Activated CD8-positive, alpha-beta T cell treated with anti-CD3 and anti-CD28 coated beads for 36 hours (primary cell): ENCODE measurements at regions not wholly inside any gene's neighbourhood (a gene's known extent, or its start where the extent isn't known, plus 50 kb on each side); places are given as distances from the start of the nearest gene placed in this dataset.

Source experiments
- ATAC-seq: fragments of 200-7000 bp; cut with Tn5 transposase; one replicate; pipeline ENCODE4 v1.10.0; 2021; ENCODE audit warnings: mild to moderate bottlenecking, moderate library complexity
- CTCF ChIA-PET: fragments of 350-600 bp; sonication (Branson Sonifier 250); formaldehyde crosslinking; loops from one replicate; lab custom pipeline; 2021; ENCODE audit warnings: antibody characterized with exemption; lab: Charles Lee
- POLR2A ChIA-PET: fragments of 350-600 bp; sonication (Branson Sonifier 250); formaldehyde crosslinking; loops from one replicate; lab custom pipeline; 2021; ENCODE audit warnings: antibody characterized with exemption; lab: Charles Lee
- DNase-seq: peaks from one replicate; pipeline ENCODE4 v3.0.0-alpha.2; 2020
- H3K27ac Mint-ChIP-seq: one replicate; pipeline ENCODE4 v1.8.0; 2021; ENCODE audit warnings: mild to moderate bottlenecking, mixed read lengths
- H3K27me3 Mint-ChIP-seq: one replicate; pipeline ENCODE4 v1.8.0; 2021; ENCODE audit warnings: mixed read lengths
- H3K36me3 Mint-ChIP-seq: one replicate; pipeline ENCODE4 v1.8.0; 2021; ENCODE audit warnings: low read depth, mixed read lengths
- H3K4me1 Mint-ChIP-seq: one replicate; pipeline ENCODE4 v1.8.0; 2021; ENCODE audit warnings: low read depth, mixed read lengths
- H3K4me3 Mint-ChIP-seq: one replicate; pipeline ENCODE4 v1.8.0; 2021; ENCODE audit warnings: mild to moderate bottlenecking, moderate library complexity, mixed read lengths
- H3K9me3 Mint-ChIP-seq: one replicate; pipeline ENCODE4 v1.8.0; 2021; ENCODE audit warnings: mixed read lengths
- intact Hi-C: fragments of 100-400 bp; cut with micrococcal nuclease; formaldehyde crosslinking; loops from one replicate; pipeline ENCODE4 v1.10.0; 2022
- TF ChIP-seq, protein P1 (sequence below): fragments of 200-600 bp; IDR thresholded peaks from one replicate; pipeline ENCODE4 v1.8.0; 2022; ENCODE audit warnings: antibody characterized with exemption, mild to moderate bottlenecking

DNA sequence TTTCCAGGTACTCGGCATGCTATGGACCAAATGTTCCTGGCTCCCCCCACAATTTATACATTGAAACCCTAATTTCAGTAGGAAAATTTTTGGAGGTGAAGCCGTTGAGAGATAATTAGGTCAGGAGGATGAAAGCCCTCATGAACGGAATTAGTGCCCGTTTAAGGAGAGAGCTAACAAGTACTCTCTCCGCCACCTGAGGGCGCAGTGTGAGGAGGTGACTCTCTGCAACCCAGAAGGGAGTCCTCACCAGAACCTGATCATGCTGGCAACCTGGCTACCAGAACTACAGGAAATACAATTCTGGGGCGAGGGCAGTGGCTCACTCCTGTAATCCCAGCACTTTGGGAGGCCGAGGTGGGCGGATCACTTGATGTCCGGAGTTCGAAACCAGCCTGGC lies 397.8 kb downstream of the SLITRK5 start:
- no peaks in the 10 kb centered on the region for H3K4me1 Mint-ChIP-seq
- ATAC-seq, result no peak
- no peaks in the 10 kb centered on the region for H3K27me3 Mint-ChIP-seq
- H3K36me3 Mint-ChIP-seq, result no peaks in the 10 kb centered on the region
- no peak overlapping the region for H3K4me3 Mint-ChIP-seq
- TF ChIP-seq, protein P1, sequence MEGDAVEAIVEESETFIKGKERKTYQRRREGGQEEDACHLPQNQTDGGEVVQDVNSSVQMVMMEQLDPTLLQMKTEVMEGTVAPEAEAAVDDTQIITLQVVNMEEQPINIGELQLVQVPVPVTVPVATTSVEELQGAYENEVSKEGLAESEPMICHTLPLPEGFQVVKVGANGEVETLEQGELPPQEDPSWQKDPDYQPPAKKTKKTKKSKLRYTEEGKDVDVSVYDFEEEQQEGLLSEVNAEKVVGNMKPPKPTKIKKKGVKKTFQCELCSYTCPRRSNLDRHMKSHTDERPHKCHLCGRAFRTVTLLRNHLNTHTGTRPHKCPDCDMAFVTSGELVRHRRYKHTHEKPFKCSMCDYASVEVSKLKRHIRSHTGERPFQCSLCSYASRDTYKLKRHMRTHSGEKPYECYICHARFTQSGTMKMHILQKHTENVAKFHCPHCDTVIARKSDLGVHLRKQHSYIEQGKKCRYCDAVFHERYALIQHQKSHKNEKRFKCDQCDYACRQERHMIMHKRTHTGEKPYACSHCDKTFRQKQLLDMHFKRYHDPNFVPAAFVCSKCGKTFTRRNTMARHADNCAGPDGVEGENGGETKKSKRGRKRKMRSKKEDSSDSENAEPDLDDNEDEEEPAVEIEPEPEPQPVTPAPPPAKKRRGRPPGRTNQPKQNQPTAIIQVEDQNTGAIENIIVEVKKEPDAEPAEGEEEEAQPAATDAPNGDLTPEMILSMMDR, result no peak
- DNase-seq, result peak; percentile 2
- H3K9me3 Mint-ChIP-seq, result no peaks in the 10 kb centered on the region
- POLR2A ChIA-PET, result no interaction called here
- intact Hi-C loops, result no loop called here
- CTCF ChIA-PET, result no interaction called here
- no peak overlapping the region for H3K27ac Mint-ChIP-seq

DNA sequence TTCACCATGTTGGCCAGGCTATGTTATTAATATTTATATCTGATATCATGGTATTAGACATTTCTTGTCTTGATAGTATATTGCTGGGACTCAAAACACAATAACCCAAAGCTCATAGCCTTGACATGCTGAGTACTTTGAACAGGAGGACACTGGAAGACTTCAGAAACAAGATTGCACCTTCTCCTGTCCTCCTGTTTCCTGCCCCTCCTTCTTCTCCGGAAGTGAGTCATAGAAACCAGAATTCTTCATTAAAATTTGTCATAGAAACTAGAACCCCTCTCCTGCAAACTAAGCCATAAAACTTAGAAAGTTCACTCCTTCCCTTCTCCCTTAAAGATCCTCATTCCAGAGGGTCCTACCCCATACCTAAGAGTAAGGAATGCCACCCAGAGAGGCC lies 400.2 kb downstream of the SLITRK5 start:
- ChIA-PET CTCF (no interaction called here), POLR2A (no interaction called here)
- TF ChIP-seq, protein P1, result no peak
- Mint-ChIP-seq H3K36me3 (no peaks in the 10 kb centered on the region), H3K9me3 (no peaks in the 10 kb centered on the region), H3K4me3 (no peak overlapping the region), H3K27ac (no peak overlapping the region), H3K27me3 (no peaks in the 10 kb centered on the region), H3K4me1 (no peaks in the 10 kb centered on the region)
- intact Hi-C loops, result no loop called here
- no peak for ATAC-seq
- DNase-seq, result no peak

DNA sequence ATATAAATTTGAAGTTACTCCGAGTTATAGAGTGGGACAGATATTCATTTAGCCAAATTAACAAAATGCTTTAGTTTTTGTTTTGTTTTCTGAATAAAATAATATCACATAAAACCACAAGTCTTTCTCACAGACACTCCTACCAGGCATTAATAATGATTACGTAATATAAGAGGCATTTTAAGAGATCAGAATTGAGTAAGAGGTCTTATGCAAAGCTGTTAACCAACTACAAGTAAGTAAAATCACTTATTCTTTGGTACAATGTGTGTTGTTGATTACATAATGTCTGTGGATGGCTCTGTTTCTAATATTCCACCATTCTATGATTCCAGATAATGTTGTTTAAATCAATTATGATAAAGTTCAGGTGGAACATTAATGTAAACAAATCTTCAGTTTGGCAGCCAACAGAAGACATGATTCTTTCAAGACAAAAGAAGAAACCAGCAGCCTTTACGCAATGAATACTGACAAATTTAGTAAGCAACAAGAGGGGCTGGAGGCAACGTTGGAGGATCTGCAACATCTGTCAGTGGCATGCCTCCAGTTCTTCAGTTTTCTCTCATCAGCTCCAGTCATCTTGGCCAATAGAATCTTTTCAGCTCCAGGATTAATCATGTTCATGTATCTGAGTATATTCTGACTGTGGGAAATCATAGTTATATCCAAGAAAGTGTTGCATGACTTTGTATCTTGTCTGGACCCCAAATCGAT lies 403.8 kb downstream of the SLITRK5 start:
- ChIA-PET CTCF (no interaction called here), POLR2A (no interaction called here)
- H3K36me3 Mint-ChIP-seq, result no peaks in the 10 kb centered on the region
- no peak overlapping the region for H3K27ac Mint-ChIP-seq
- ATAC-seq (no peak), DNase-seq (no peak)
- peaks cover 5% of the 10 kb centered on the region for H3K9me3 Mint-ChIP-seq
- intact Hi-C loops, result no loop called here
- TF ChIP-seq, protein P1, result no peak
- no peak overlapping the region for H3K4me3 Mint-ChIP-seq
- no peaks in the 10 kb centered on the region for H3K4me1 Mint-ChIP-seq
- H3K27me3 Mint-ChIP-seq, result no peaks in the 10 kb centered on the region

DNA sequence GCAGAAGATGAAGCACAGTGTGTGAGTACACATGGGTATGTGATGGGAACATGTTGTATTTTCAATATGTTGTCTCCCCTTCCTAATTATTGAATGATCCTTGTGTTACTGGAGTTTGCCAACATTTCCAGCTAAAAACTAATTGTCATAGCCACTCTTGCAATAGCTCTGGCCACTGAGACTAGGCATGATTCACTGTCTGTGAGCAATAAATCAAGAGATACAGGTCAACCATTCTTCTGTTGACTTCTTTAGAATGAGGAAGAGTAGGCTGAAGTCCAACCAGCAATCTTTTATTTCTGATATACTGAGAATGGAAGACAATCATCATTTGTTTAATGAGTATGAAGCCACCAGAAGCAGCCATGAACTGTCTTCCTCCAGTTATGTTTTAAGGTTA lies 413.9 kb downstream of the SLITRK5 start:
- POLR2A ChIA-PET, result no interaction called here
- ATAC-seq (no peak), DNase-seq (no peak)
- TF ChIP-seq, protein P1, result no peak
- CTCF ChIA-PET, result no interaction called here
- intact Hi-C loops, result no loop called here
- H3K36me3 Mint-ChIP-seq, result no peaks in the 10 kb centered on the region
- H3K9me3 Mint-ChIP-seq, result peaks cover 4% of the 10 kb centered on the region
- no peaks in the 10 kb centered on the region for H3K27me3 Mint-ChIP-seq
- H3K4me1 Mint-ChIP-seq, result no peaks in the 10 kb centered on the region
- no peak overlapping the region for H3K27ac Mint-ChIP-seq
- H3K4me3 Mint-ChIP-seq, result no peak overlapping the region

DNA sequence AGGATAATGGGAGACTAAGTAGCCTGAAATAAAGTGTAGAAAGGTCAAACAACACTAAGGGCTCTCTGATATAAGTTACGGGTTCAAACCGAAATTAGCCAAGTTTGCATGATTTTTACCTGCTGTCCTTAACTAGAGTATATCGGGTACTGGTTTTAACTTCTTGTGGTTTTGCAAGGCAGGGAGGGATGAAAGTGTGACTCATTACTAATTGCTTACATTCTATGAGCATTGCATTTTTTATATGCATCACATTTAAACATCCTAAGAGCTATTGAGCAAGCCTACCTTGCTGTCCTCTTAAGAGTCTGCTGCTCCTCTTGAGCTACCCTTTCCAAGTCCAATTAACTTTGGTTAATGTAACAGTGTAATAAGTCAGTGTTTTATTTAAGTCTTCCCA lies 415.4 kb downstream of the SLITRK5 start:
- intact Hi-C loops, result no loop called here
- ChIA-PET POLR2A (no interaction called here), CTCF (no interaction called here)
- Mint-ChIP-seq H3K4me3 (no peak overlapping the region), H3K27ac (no peak overlapping the region), H3K36me3 (no peaks in the 10 kb centered on the region), H3K4me1 (no peaks in the 10 kb centered on the region), H3K9me3 (peaks cover 4% of the 10 kb centered on the region), H3K27me3 (no peaks in the 10 kb centered on the region)
- no peak for ATAC-seq
- TF ChIP-seq, protein P1, result no peak
- no peak for DNase-seq
